ENCODE measurements at regions not wholly inside any gene's neighbourhood (a gene's known extent, or its start where the extent isn't known, plus 50 kb on each side); places are given as distances from the start of the nearest gene placed in this dataset.
"Not testable (repeated sequence)": the region's sequence is repeated elsewhere in the genome, so short reads cannot be mapped to it uniquely, and the experiment has no call there.

- no peak overlapping the region for H3K27ac Mint-ChIP-seq
- no peaks in the 10 kb centered on the region for H3K4me1 Mint-ChIP-seq
- no peaks in the 10 kb centered on the region for H3K36me3 Mint-ChIP-seq
- no peak for DNase-seq
- H3K4me3 Mint-ChIP-seq = no peak overlapping the region
- peaks cover 0 to 33% (median 8%) of the 10 kb centered on the region in 6 donors for H3K9me3 Mint-ChIP-seq
- peaks cover 0 to 4% (median 0%) of the 10 kb centered on the region in 3 donors for H3K27me3 Mint-ChIP-seq (ENCODE audit: low read depth in 3 of 3)
Observed at GRCh38 chr2:146376511-146377064, 1468.2 kb upstream of the ACVR2A start.

- no peak for DNase-seq
- peaks cover 0 to 2% (median 0%) of the 10 kb centered on the region in 3 donors for H3K27me3 Mint-ChIP-seq (ENCODE audit: low read depth in 3 of 3)
- no peaks in the 10 kb centered on the region for H3K36me3 Mint-ChIP-seq
- no peaks in the 10 kb centered on the region for H3K4me1 Mint-ChIP-seq
- no peak overlapping the region for H3K27ac Mint-ChIP-seq
- peaks cover 2 to 37% (median 9%) of the 10 kb centered on the region in 6 donors for H3K9me3 Mint-ChIP-seq
- H3K4me3 Mint-ChIP-seq = no peak overlapping the region
Observed at GRCh38 chr2:146374505-146374904, 1470.3 kb upstream of the ACVR2A start.

- H3K27ac Mint-ChIP-seq, DNase-seq: not testable (repeated sequence)
- H3K9me3 Mint-ChIP-seq = peaks cover 0 to 37% (median 8%) of the 10 kb centered on the region in 6 donors
Observed at GRCh38 chr2:146371364-146371763, 1473.5 kb upstream of the ACVR2A start.

GRCh38 chr2:146370826-146371225 lies 1474.0 kb upstream of the ACVR2A start:
- H3K4me1 Mint-ChIP-seq = no peaks in the 10 kb centered on the region
- DNase-seq = no peak
- H3K27ac Mint-ChIP-seq = no peak overlapping the region
- H3K27me3 Mint-ChIP-seq (ENCODE audit: low read depth in 3 of 3) = peaks cover 0 to 1% (median 0%) of the 10 kb centered on the region in 3 donors
- H3K36me3 Mint-ChIP-seq = no peaks in the 10 kb centered on the region
- peaks cover 0 to 37% (median 8%) of the 10 kb centered on the region in 6 donors for H3K9me3 Mint-ChIP-seq
- no peak overlapping the region for H3K4me3 Mint-ChIP-seq

More at GRCh38 chr2:146371364-146371763, 1473.5 kb upstream of the ACVR2A start:
- H3K36me3 Mint-ChIP-seq; H3K4me3 Mint-ChIP-seq; H3K4me1 Mint-ChIP-seq; H3K27me3 Mint-ChIP-seq (ENCODE audit: low read depth in 3 of 3): not testable (repeated sequence)

- DNase-seq = no peak
- H3K27ac Mint-ChIP-seq = no peak overlapping the region
- peaks cover 0 to 4% (median 0%) of the 10 kb centered on the region in 3 donors for H3K27me3 Mint-ChIP-seq (ENCODE audit: low read depth in 3 of 3)
- H3K4me3 Mint-ChIP-seq = no peak overlapping the region
- H3K4me1 Mint-ChIP-seq = no peaks in the 10 kb centered on the region
- peaks cover 0 to 24% (median 9%) of the 10 kb centered on the region in 6 donors for H3K9me3 Mint-ChIP-seq
- no peaks in the 10 kb centered on the region for H3K36me3 Mint-ChIP-seq
Observed at GRCh38 chr2:146366276-146366675, 1478.6 kb upstream of the ACVR2A start.

- peaks cover 0 to 4% (median 0%) of the 10 kb centered on the region in 3 donors for H3K27me3 Mint-ChIP-seq (ENCODE audit: low read depth in 3 of 3)
- no peak for DNase-seq
- H3K27ac Mint-ChIP-seq = no peak overlapping the region
- no peaks in the 10 kb centered on the region for H3K36me3 Mint-ChIP-seq
- H3K4me3 Mint-ChIP-seq = no peak overlapping the region
- H3K9me3 Mint-ChIP-seq = peaks cover 0 to 12% (median 5%) of the 10 kb centered on the region in 6 donors
- no peaks in the 10 kb centered on the region for H3K4me1 Mint-ChIP-seq
Observed at GRCh38 chr2:146365041-146365440, 1479.8 kb upstream of the ACVR2A start.

GRCh38 chr2:146363731-146364130 lies 1481.1 kb upstream of the ACVR2A start:
- no peaks in the 10 kb centered on the region for H3K36me3 Mint-ChIP-seq
- H3K4me3 Mint-ChIP-seq = no peak overlapping the region
- no peak for DNase-seq
- peaks cover 0 to 4% (median 0%) of the 10 kb centered on the region in 3 donors for H3K27me3 Mint-ChIP-seq (ENCODE audit: low read depth in 3 of 3)
- H3K4me1 Mint-ChIP-seq = no peaks in the 10 kb centered on the region
- H3K27ac Mint-ChIP-seq = no peak overlapping the region
- peaks cover 0 to 20% (median 3%) of the 10 kb centered on the region in 6 donors for H3K9me3 Mint-ChIP-seq

- Mint-ChIP-seq H3K9me3 (peaks cover 3 to 17% (median 8%) of the 10 kb centered on the region in 6 donors), H3K27me3 (ENCODE audit: low read depth in 3 of 3) (peaks cover 0 to 1% (median 0%) of the 10 kb centered on the region in 3 donors), H3K36me3 (peaks cover 0 to 3% (median 0%) of the 10 kb centered on the region in 3 donors), H3K4me3 (no peak overlapping the region), H3K4me1 (no peaks in the 10 kb centered on the region), H3K27ac (no peak overlapping the region)
- DNase-seq = no peak
Observed at GRCh38 chr2:146351689-146352088, 1493.1 kb upstream of the ACVR2A start.

GRCh38 chr2:146349334-146349733 lies 1495.5 kb upstream of the ACVR2A start:
- Mint-ChIP-seq H3K4me1 (no peaks in the 10 kb centered on the region), H3K36me3 (peaks cover 0 to 3% (median 0%) of the 10 kb centered on the region in 3 donors), H3K27ac (no peak overlapping the region), H3K9me3 (peaks cover 3 to 8% (median 5%) of the 10 kb centered on the region in 6 donors), H3K4me3 (no peak overlapping the region), H3K27me3 (ENCODE audit: low read depth in 3 of 3) (peaks cover 0 to 1% (median 0%) of the 10 kb centered on the region in 3 donors)
- DNase-seq = no peak

- peaks cover 0 to 11% (median 2%) of the 10 kb centered on the region in 6 donors for H3K9me3 Mint-ChIP-seq
- H3K27ac Mint-ChIP-seq = no peak overlapping the region
- H3K36me3 Mint-ChIP-seq = no peaks in the 10 kb centered on the region
- peaks cover 0 to 7% of the 10 kb centered on the region in 2 donors for H3K4me1 Mint-ChIP-seq
- peaks cover 0 to 2% (median 1%) of the 10 kb centered on the region in 3 donors for H3K27me3 Mint-ChIP-seq (ENCODE audit: low read depth in 3 of 3)
- DNase-seq = no peak
- H3K4me3 Mint-ChIP-seq = no peak overlapping the region
Observed at GRCh38 chr2:146324951-146325350, 1519.9 kb upstream of the ACVR2A start.

GRCh38 chr2:146323564-146323963 lies 1521.3 kb upstream of the ACVR2A start:
- DNase-seq = no peak
- Mint-ChIP-seq H3K36me3 (no peaks in the 10 kb centered on the region), H3K27me3 (ENCODE audit: low read depth in 3 of 3) (peaks cover 0 to 2% (median 1%) of the 10 kb centered on the region in 3 donors), H3K27ac (no peak overlapping the region), H3K4me3 (no peak overlapping the region), H3K4me1 (peaks cover 0 to 7% of the 10 kb centered on the region in 2 donors), H3K9me3 (peaks cover 0 to 11% (median 1%) of the 10 kb centered on the region in 6 donors)

GRCh38 chr2:146321175-146321574 lies 1523.7 kb upstream of the ACVR2A start:
- Mint-ChIP-seq H3K4me1 (peaks cover 0 to 7% of the 10 kb centered on the region in 2 donors), H3K27me3 (ENCODE audit: low read depth in 3 of 3) (peaks cover 0 to 2% (median 1%) of the 10 kb centered on the region in 3 donors), H3K36me3 (no peaks in the 10 kb centered on the region), H3K9me3 (peaks cover 0 to 11% (median 1%) of the 10 kb centered on the region in 6 donors), H3K27ac (no peak overlapping the region), H3K4me3 (no peak overlapping the region)
- DNase-seq = no peak

GRCh38 chr2:146317959-146318358 lies 1526.9 kb upstream of the ACVR2A start:
- Mint-ChIP-seq H3K4me3 (no peak overlapping the region), H3K36me3 (no peaks in the 10 kb centered on the region), H3K9me3 (peaks cover 0 to 11% (median 0%) of the 10 kb centered on the region in 6 donors), H3K27me3 (ENCODE audit: low read depth in 3 of 3) (peaks cover 0 to 2% (median 0%) of the 10 kb centered on the region in 3 donors), H3K27ac (no peak overlapping the region), H3K4me1 (peaks cover 0 to 12% of the 10 kb centered on the region in 2 donors)
- no peak for DNase-seq

GRCh38 chr2:146312899-146313298 lies 1531.9 kb upstream of the ACVR2A start:
- Mint-ChIP-seq H3K27ac (no peak overlapping the region), H3K36me3 (no peaks in the 10 kb centered on the region)

GRCh38 chr2:146305164-146305563 lies 1539.7 kb upstream of the ACVR2A start:
- no peaks in the 10 kb centered on the region for H3K36me3 Mint-ChIP-seq
- no peak overlapping the region for H3K4me3 Mint-ChIP-seq
- H3K9me3 Mint-ChIP-seq = peaks cover 6 to 26% (median 15%) of the 10 kb centered on the region in 6 donors
- no peak overlapping the region for H3K27ac Mint-ChIP-seq
- H3K27me3 Mint-ChIP-seq (ENCODE audit: low read depth in 3 of 3) = no peaks in the 10 kb centered on the region
- DNase-seq = no peak
- no peaks in the 10 kb centered on the region for H3K4me1 Mint-ChIP-seq

More at GRCh38 chr2:146312899-146313298, 1531.9 kb upstream of the ACVR2A start:
- H3K9me3 Mint-ChIP-seq = peaks cover 0 to under 1% (median 0%) of the 10 kb centered on the region in 6 donors
- H3K4me1 Mint-ChIP-seq = peaks cover 0 to 4% of the 10 kb centered on the region in 2 donors
- no peak overlapping the region for H3K4me3 Mint-ChIP-seq
- DNase-seq = no peak
- H3K27me3 Mint-ChIP-seq (ENCODE audit: low read depth in 3 of 3) = no peaks in the 10 kb centered on the region
